IgD-negative memory B cell (primary cell): ENCODE measurements at regions not wholly inside any gene's neighbourhood (a gene's known extent, or its start where the extent isn't known, plus 50 kb on each side); places are given as distances from the start of the nearest gene placed in this dataset.

Experiments
- H3K27ac Mint-ChIP-seq, 3 donors: one replicate each; pipeline ENCODE4 v1.8.0; 2020 to 2022; ENCODE audit warnings: mild to moderate bottlenecking in 3 of 3, mixed read lengths in 3 of 3, moderate library complexity in 1 of 3
- H3K27me3 Mint-ChIP-seq: one replicate; pipeline ENCODE4 v1.8.0; 2021; ENCODE audit warnings: mixed read lengths
- H3K36me3 Mint-ChIP-seq: one replicate; pipeline ENCODE4 v1.8.0; 2020; ENCODE audit warnings: mild to moderate bottlenecking, mixed read lengths
- H3K4me1 Mint-ChIP-seq, 3 donors: one replicate each; pipeline ENCODE4 v1.8.0; 2020 to 2022; ENCODE audit warnings: mixed read lengths in 3 of 3, mild to moderate bottlenecking in 1 of 3
- H3K4me3 Mint-ChIP-seq, 4 donors: one replicate each; pipeline ENCODE4 v1.8.0; 2020 to 2022; ENCODE audit warnings: mild to moderate bottlenecking in 4 of 4, mixed read lengths in 4 of 4, moderate library complexity in 3 of 4
- H3K9me3 Mint-ChIP-seq, 3 donors: one replicate each; pipeline ENCODE4 v1.8.0; 2020 to 2021; ENCODE audit warnings: mixed read lengths in 3 of 3, mild to moderate bottlenecking in 1 of 3

- H3K27ac Mint-ChIP-seq: no peak overlapping the region
Measured at GRCh38 chr2:74747411-74748080, 86.4 kb upstream of the HK2 start.

DNA sequence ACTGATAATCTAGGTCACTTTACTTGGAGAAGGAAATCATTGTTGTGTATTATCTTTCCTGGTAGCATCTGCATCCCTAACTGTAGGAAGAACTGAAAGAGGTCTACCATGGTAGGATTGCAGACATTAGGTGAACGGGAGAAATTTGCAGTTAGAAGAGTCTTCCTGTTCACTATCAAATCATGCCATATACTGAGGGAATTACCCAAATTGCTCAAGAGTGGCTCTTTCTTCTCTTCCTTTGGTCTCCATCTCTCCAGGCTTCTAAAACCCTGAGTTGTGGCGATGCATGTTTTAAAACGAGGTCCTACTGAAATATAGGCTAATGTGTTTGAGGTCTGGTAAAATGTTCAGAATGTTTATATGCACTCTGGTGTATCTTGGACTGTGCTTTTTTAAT, 85.3 kb upstream of the HK2 start:
- Mint-ChIP-seq H3K36me3 (peaks cover 2% of the 10 kb centered on the region), H3K4me3 (no peak overlapping the region), H3K4me1 (peaks cover 0 to 2% (median 0%) of the 10 kb centered on the region in 3 donors), H3K9me3 (no peaks in the 10 kb centered on the region), H3K27ac (no peak overlapping the region), H3K27me3 (peaks cover 18% of the 10 kb centered on the region)

More at GRCh38 chr2:74747411-74748080, 86.4 kb upstream of the HK2 start:
- Mint-ChIP-seq H3K27me3 (peaks cover 18% of the 10 kb centered on the region), H3K9me3 (no peaks in the 10 kb centered on the region), H3K4me3 (no peak overlapping the region), H3K36me3 (peaks cover 2% of the 10 kb centered on the region), H3K4me1 (no peaks in the 10 kb centered on the region)

GRCh38 chr2:74749432-74749831, 84.5 kb upstream of the HK2 start:
- Mint-ChIP-seq H3K27ac (no peak overlapping the region), H3K36me3 (peaks cover 2% of the 10 kb centered on the region), H3K27me3 (peaks cover 18% of the 10 kb centered on the region), H3K9me3 (no peaks in the 10 kb centered on the region), H3K4me1 (peaks cover 0 to 2% (median 0%) of the 10 kb centered on the region in 3 donors), H3K4me3 (no peak overlapping the region)

- Mint-ChIP-seq H3K27me3 (peaks cover 15% of the 10 kb centered on the region), H3K36me3 (peaks cover 2% of the 10 kb centered on the region), H3K27ac (no peak overlapping the region), H3K9me3 (peaks cover 5% of the 10 kb centered on the region in 3 donors), H3K4me3 (no peak overlapping the region), H3K4me1 (peaks cover 8 to 11% (median 9%) of the 10 kb centered on the region in 3 donors)
Measured at GRCh38 chr2:74751981-74752851, 81.7 kb upstream of the HK2 start.

GRCh38 chr2:74755386-74755785, 78.5 kb upstream of the HK2 start:
- Mint-ChIP-seq H3K27ac (no peak overlapping the region), H3K4me1 (peaks cover 8 to 11% (median 9%) of the 10 kb centered on the region in 3 donors), H3K9me3 (peaks cover 5 to 8% (median 5%) of the 10 kb centered on the region in 3 donors), H3K36me3 (peaks cover 2% of the 10 kb centered on the region), H3K27me3 (peaks cover 8% of the 10 kb centered on the region), H3K4me3 (peak overlapping the region in 1 of 4 donors; percentile 7)

DNA sequence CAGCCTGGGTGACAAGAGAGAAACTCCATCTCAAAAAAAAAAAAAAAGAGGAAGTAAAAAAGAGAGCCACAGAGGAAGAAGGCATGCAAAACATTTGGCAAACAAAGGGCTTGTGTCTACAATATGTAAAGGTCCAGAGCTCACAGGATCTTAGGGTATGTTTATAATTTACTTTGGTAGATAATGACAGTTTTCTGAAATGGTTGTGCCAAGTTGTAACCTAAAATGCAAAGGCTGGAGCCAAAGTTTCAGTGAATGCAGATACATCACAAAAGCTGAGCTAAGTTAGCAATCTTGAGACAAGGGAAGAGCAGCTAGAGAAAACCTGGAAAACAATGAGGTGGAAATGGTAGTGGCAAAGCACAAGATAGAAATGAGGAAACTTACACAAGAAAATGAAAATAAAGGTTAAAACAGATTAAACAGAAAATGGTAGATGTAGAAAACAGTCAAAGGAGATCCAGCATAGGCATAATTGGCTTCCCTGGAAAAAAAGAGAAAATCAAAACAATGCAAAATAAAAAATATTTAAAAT, 77.5 kb upstream of the HK2 start:
- Mint-ChIP-seq H3K36me3 (no peaks in the 10 kb centered on the region), H3K9me3 (peaks cover 5 to 8% (median 5%) of the 10 kb centered on the region in 3 donors), H3K4me3 (peak overlapping the region; percentile 55 to 87 (median 58)), H3K4me1 (peaks cover 8 to 11% (median 9%) of the 10 kb centered on the region in 3 donors), H3K27me3 (peaks cover 2% of the 10 kb centered on the region), H3K27ac (peak overlapping the region; percentile 40 to 87 (median 85))

DNA sequence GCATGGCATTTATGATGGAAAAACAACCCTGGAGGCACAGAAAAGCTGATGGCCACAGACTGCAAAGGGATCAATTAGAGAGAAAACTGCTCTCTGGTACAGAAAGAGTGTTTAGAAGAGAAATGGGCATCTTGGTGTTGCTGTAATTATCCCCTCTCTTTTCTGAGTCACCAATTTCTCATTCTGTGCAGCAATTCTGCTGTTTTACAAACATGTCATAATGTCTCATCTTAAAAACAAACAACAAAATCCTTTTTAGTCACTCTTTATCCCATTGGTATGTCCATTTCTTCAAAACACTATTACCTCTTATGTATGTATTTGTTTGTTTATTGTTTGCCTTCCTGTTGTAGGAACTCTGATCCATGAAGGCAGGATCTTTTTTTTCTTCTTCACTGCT, 73.9 kb upstream of the HK2 start:
- H3K27me3 Mint-ChIP-seq: peaks cover 7% of the 10 kb centered on the region
- no peak overlapping the region for H3K27ac Mint-ChIP-seq
- peaks cover 5 to 8% (median 5%) of the 10 kb centered on the region in 3 donors for H3K9me3 Mint-ChIP-seq
- H3K4me1 Mint-ChIP-seq: peaks cover 7 to 15% (median 10%) of the 10 kb centered on the region in 3 donors
- H3K4me3 Mint-ChIP-seq: no peak overlapping the region
- peaks cover 1% of the 10 kb centered on the region for H3K36me3 Mint-ChIP-seq

DNA sequence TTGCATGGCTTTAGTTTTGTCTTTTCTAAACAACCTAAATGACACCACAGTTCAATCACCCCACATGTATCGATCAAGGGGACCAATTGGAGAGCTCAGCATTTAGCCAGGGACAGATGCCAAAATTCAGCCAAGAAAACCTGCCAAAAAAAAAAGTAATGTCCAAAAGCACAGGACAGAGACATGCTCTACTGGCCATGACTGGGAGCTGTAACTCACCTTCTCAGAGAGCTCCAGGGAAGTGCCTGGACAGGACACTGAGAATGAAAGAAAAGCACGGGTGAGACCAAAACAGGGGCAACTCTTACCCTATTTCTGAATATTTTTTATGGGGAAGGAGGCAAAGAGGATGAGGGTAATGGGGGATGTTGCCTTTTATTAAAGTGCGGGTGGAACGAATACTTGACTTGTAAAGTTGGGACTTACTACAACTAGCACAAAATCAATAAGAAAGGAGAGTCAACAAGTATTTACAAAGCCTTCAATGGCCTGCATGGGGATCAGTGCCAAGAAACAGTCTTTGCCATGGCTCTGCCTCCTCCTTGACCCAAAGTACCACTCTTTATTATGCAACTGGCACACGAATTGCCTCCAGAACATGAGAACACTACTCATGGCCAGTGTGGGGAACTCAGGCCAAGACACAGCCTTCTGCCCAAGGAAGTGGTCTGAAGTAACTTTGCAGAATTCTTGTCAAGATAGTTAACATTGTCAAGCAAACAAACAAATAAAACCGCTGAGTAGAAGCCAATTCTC, 72.9 kb upstream of the HK2 start:
- Mint-ChIP-seq H3K4me3 (no peak overlapping the region), H3K4me1 (peaks cover 5 to 13% (median 6%) of the 10 kb centered on the region in 3 donors), H3K9me3 (peaks cover 5 to 7% (median 5%) of the 10 kb centered on the region in 3 donors), H3K27me3 (peaks cover 7% of the 10 kb centered on the region), H3K27ac (peak overlapping the region in 1 of 3 donors; percentile 3), H3K36me3 (peaks cover 1% of the 10 kb centered on the region)

GRCh38 chr2:74762789-74763188, 71.1 kb upstream of the HK2 start:
- Mint-ChIP-seq H3K4me3 (no peak overlapping the region), H3K36me3 (peaks cover 1% of the 10 kb centered on the region), H3K27ac (no peak overlapping the region), H3K9me3 (peaks cover 0 to 3% (median 0%) of the 10 kb centered on the region in 3 donors), H3K27me3 (peaks cover 7% of the 10 kb centered on the region), H3K4me1 (peaks cover 0 to 7% (median 0%) of the 10 kb centered on the region in 3 donors)

GRCh38 chr2:74763962-74764428, 69.9 kb upstream of the HK2 start:
- Mint-ChIP-seq H3K4me1 (peaks cover 0 to 7% (median 0%) of the 10 kb centered on the region in 3 donors), H3K36me3 (peaks cover 1% of the 10 kb centered on the region), H3K27ac (no peak overlapping the region), H3K4me3 (no peak overlapping the region), H3K27me3 (peaks cover 7% of the 10 kb centered on the region), H3K9me3 (no peaks in the 10 kb centered on the region)

GRCh38 chr2:74764429-74765272, 69.3 kb upstream of the HK2 start:
- Mint-ChIP-seq H3K4me3 (peak overlapping the region in 1 of 4 donors; percentile 34), H3K36me3 (peaks cover 1% of the 10 kb centered on the region), H3K27ac (no peak overlapping the region), H3K27me3 (peaks cover 5% of the 10 kb centered on the region), H3K4me1 (peaks cover 0 to 7% (median 0%) of the 10 kb centered on the region in 3 donors), H3K9me3 (no peaks in the 10 kb centered on the region)

GRCh38 chr2:74766780-74767179, 67.1 kb upstream of the HK2 start:
- H3K4me1 Mint-ChIP-seq: peaks cover 0 to 7% (median 0%) of the 10 kb centered on the region in 3 donors
- H3K27me3 Mint-ChIP-seq: peaks cover 5% of the 10 kb centered on the region
- H3K36me3 Mint-ChIP-seq: no peaks in the 10 kb centered on the region
- H3K27ac Mint-ChIP-seq: no peak overlapping the region
- H3K9me3 Mint-ChIP-seq: no peaks in the 10 kb centered on the region
- no peak overlapping the region for H3K4me3 Mint-ChIP-seq

DNA sequence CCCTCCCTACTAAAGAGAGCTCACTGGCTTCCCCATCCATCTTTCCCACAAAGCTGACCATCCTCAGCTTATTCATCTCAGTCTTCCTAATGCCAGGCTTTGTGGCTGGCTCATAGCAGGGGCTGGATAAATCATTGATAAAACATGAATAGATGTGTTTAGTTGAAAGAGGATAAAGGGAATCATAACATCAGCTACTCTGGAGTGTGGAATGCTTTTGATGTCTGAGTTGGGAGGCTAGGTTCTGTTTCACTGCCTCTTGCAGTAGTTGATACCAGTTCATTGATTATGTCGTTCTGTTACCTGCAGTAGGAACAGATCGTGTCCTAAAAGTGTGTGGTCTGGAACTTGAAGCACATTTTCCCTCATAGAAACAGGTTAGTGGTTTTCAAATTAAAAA, 66.3 kb upstream of the HK2 start:
- Mint-ChIP-seq H3K9me3 (no peaks in the 10 kb centered on the region), H3K36me3 (no peaks in the 10 kb centered on the region), H3K4me3 (no peak overlapping the region), H3K27ac (no peak overlapping the region), H3K27me3 (peaks cover 4% of the 10 kb centered on the region), H3K4me1 (peaks cover 0 to 7% (median 0%) of the 10 kb centered on the region in 3 donors)
